ENCODE measurements at regions not wholly inside any gene's neighbourhood (a gene's known extent, or its start where the extent isn't known, plus 50 kb on each side); places are given as distances from the start of the nearest gene placed in this dataset.

DNA sequence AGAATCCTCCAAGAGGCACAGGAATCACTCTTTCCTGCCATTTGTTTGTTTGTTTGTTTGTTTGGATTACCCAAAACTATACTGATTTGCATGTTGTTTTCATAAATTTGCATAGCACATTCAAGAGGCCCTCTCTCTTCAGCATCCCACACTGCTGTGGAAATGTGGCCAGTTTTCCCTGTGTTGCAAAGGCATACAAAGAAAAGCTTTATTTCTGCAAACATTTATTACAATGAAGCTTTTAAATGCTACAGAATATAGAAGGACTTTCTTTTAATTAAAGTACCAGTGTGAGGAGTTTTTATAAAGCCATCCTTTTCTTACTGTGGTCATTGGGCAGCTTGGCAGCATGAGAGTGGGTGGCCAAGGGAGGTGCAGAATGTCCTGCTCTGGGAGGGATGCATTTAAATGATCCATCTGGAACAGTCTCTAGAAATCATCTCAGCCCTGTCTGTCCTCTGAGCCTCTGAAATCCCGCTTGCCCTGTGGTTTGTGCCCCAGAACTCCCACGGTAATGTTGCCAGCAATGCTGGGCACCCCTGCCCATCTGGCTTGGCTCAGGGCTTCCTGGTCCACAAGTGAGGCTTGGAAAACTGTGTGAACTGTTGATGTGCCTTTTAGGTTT is 356.8 kb upstream of the KIF2A start:
- ATAC-seq (no peak), DNase-seq (no peak)
- Histone ChIP-seq H3K9me3 (no peaks in the 10 kb centered on the region), H3K4me3 (no peak overlapping the region), H3K4me1 (no peaks in the 10 kb centered on the region), H3K27ac (no peak overlapping the region), H3K36me3 (no peaks in the 10 kb centered on the region), H3K27me3 (no peaks in the 10 kb centered on the region)
- TF ChIP-seq CTCF (IDR thresholded peaks at IDR 0.05): no peak
- intact Hi-C loops (cut with DNase I): no loop called here
- 70 to 72% methylated on average over 2 of the region's 2 CpGs for WGBS, 2 donors

DNA sequence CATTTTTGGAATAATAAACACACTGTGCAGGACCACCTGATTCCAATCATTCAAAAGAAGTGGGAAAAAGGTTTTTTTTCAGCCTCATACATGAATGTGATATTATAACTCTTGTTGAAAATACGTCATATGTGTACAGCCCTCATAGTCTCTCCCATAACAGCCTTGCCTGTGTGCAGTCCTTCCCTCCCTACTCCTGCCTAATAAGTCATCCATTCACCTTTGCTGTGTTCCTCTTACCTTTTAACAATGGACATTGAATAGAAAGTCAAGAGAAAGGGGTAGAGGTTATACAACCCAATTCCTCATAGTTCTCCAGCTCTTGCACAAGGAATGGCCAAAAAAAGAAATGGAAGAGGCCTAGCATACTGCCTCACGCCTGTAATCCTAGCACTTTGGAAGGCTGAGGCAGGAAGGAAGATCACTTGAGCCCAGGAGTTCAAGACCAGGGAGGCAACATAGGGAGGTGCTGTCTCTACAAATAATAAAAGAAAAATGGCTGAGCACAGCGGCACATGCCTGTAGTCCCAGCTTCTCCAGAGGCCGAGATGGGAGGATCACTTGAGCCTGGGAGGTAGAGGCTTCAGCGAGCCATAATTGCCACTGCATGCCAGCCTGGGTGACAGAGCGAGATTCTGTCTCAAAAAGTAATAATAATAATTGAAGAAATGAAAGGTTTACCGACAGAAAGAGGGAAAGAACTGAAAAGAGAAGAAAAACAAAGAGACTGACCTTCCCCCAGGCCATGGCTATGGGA is 356.1 kb upstream of the KIF2A start:
- TF ChIP-seq CTCF (IDR thresholded peaks at IDR 0.05): no peak
- 92 to 93% methylated on average over 7 of the region's 7 CpGs for WGBS, 2 donors
- no peak overlapping the region for H3K4me3 ChIP-seq

GRCh38 chr5:61951295-61951694 is 354.7 kb upstream of the KIF2A start:
- intact Hi-C loops (cut with DNase I): no loop called here
- DNase-seq (no peak), ATAC-seq (no peak)
- no peaks in the 10 kb centered on the region for H3K9me3 ChIP-seq
- no peaks in the 10 kb centered on the region for H3K36me3 ChIP-seq
- no peak overlapping the region for H3K27ac ChIP-seq
- no peaks in the 10 kb centered on the region for H3K27me3 ChIP-seq
- no peaks in the 10 kb centered on the region for H3K4me1 ChIP-seq
- no peak for TF ChIP-seq CTCF (IDR thresholded peaks at IDR 0.05)
- WGBS, 2 donors: 89 to 95% methylated on average over 3 of the region's 3 CpGs
- no peak overlapping the region for H3K4me3 ChIP-seq

More for the DNA sequence above, 356.1 kb upstream of the KIF2A start:
- Histone ChIP-seq H3K27me3 (no peaks in the 10 kb centered on the region), H3K36me3 (no peaks in the 10 kb centered on the region), H3K4me1 (no peaks in the 10 kb centered on the region), H3K9me3 (no peaks in the 10 kb centered on the region), H3K27ac (no peak overlapping the region)
- DNase-seq (no peak), ATAC-seq (no peak)
- intact Hi-C loops (cut with DNase I): no loop called here

DNA sequence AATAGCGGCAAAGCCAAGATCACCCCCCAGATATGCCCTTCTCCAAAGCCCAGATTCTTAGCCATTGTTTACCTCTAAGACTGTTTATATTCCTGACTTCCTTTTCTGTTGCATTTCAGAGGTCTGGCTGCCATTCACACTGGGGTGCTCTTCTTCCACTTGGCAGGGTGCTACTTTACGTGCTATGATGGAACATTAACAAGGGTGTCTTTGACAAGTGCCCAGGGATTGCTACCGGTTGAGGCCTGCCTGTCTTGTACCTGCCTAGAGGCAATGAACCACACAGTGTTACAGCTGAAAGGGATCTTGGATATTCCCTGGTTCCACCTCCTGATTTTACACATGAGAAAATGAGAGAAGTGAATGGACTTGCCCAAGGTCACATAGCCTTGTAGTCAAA is 352.1 kb upstream of the KIF2A start:
- intact Hi-C loops (cut with DNase I): no loop called here
- no peak overlapping the region for H3K27ac ChIP-seq
- 63 to 66% methylated on average over 3 of the region's 3 CpGs for WGBS, 2 donors

More for the DNA sequence above, 352.1 kb upstream of the KIF2A start:
- DNase-seq (no peak), ATAC-seq (no peak)
- Histone ChIP-seq H3K36me3 (no peaks in the 10 kb centered on the region), H3K9me3 (no peaks in the 10 kb centered on the region), H3K4me3 (no peak overlapping the region), H3K27me3 (no peaks in the 10 kb centered on the region), H3K4me1 (no peaks in the 10 kb centered on the region)
- no peak for TF ChIP-seq CTCF (IDR thresholded peaks at IDR 0.05)
